ENCODE measurements at regions not wholly inside any gene's neighbourhood (a gene's known extent, or its start where the extent isn't known, plus 50 kb on each side); places are given as distances from the start of the nearest gene placed in this dataset.

- DNase-seq (no peak), ATAC-seq (ENCODE audit: low read depth) (no peak)
- TF ChIP-seq, protein P1, sequence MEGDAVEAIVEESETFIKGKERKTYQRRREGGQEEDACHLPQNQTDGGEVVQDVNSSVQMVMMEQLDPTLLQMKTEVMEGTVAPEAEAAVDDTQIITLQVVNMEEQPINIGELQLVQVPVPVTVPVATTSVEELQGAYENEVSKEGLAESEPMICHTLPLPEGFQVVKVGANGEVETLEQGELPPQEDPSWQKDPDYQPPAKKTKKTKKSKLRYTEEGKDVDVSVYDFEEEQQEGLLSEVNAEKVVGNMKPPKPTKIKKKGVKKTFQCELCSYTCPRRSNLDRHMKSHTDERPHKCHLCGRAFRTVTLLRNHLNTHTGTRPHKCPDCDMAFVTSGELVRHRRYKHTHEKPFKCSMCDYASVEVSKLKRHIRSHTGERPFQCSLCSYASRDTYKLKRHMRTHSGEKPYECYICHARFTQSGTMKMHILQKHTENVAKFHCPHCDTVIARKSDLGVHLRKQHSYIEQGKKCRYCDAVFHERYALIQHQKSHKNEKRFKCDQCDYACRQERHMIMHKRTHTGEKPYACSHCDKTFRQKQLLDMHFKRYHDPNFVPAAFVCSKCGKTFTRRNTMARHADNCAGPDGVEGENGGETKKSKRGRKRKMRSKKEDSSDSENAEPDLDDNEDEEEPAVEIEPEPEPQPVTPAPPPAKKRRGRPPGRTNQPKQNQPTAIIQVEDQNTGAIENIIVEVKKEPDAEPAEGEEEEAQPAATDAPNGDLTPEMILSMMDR (IDR thresholded peaks at IDR 0.05), result no peak
- no peak overlapping the region for H3K27ac Mint-ChIP-seq
- H3K4me1 Mint-ChIP-seq, result no peaks in the 10 kb centered on the region
- H3K4me3 Mint-ChIP-seq, result no peak overlapping the region
- intact Hi-C loops (cut with micrococcal nuclease), result no loop called here
- no peaks in the 10 kb centered on the region for H3K27me3 Mint-ChIP-seq
- POLR2A ChIA-PET, result interaction anchor here (0.7 kb wide), 1 partner anchor 85 kb away, joined by 6 read pairs; no protein-coding TSS in a partner anchor
- H3K9me3 Mint-ChIP-seq, result no peaks in the 10 kb centered on the region
- CTCF ChIA-PET, result no interaction called here
- no peaks in the 10 kb centered on the region for H3K36me3 Mint-ChIP-seq (ENCODE audit: low read depth)
These were observed 163.8 kb downstream of the INHBA start for GRCh38 chr7:41538810-41539724.

DNA sequence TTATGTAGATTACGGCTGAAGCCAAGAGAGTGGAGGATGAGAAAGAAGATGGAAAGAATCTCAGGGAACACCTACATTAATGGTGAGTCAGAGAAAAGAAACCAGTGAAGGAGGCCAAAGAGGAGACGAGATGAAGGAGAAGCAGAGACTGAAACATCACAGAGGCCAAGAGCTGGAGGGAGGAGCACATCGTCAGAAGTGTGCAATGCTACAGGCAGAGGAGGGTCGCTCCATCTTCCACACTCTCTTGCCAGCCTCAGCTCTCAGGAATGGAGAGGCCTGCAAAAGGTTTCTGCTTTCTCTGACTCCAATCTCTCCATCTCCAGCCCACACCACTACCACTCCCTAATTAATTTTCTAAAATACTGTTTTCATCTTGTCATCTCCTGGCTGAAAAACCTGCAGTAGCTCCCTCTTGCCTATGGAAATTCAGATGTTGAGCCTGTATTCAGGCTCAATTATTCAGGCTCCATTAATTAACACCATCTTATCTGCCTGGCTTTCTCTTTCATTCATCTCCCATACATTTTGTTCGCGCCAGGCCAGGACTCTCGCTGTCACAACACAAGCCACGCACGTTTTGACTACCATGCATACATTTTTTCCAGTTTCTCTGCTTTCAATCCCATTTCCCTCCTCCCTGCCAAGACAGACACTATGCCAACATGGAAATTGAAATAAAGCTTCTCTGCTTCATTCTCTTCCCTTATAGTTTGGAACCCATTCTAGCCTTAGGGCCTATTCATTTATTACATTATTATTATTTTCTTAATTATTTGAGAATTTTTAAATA lies 165.8 kb downstream of the INHBA start:
- ATAC-seq (ENCODE audit: low read depth) (no peak), DNase-seq (no peak)
- ChIA-PET POLR2A (no interaction called here), CTCF (no interaction called here)
- Mint-ChIP-seq H3K4me3 (no peak overlapping the region), H3K4me1 (no peaks in the 10 kb centered on the region), H3K27me3 (peaks cover 2% of the 10 kb centered on the region), H3K9me3 (no peaks in the 10 kb centered on the region), H3K27ac (no peak overlapping the region), H3K36me3 (ENCODE audit: low read depth) (no peaks in the 10 kb centered on the region)
- TF ChIP-seq, protein P1 (IDR thresholded peaks at IDR 0.05), result no peak
- intact Hi-C loops (cut with micrococcal nuclease), result no loop called here

DNA sequence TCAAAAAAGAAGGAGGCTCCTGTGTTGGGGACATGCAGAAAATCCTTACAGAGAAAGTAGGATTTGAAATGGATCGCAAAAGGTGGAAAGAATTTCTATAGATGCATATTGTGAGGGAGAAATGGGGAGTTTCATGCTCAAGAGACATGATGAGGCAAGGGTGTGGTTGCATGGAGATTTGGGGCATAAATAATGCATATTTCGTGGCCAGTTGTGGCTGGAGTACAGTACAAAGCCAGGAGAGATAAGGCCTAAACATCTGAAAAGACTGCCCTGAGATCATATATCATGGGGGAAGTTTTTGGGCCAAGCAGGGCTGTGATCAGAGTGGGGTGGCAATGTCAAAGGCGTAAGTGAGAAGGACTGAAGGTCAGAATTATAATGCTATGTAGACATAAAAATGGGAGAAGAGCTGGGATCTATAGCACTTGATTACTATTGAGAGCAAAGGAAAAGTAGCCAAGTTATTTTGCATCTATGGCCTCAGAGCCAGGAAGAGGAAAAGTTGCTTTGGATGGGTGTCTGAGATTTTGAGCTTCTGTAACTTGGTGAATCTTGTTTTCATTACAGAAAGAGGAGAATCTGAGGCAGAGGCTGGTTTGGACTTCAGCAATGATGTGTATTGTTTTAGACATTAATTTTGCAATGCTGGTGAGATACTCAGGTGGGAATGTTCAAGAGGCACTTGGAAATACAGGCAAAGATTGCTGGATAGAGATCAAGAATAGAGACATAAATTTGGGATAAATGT lies 166.6 kb downstream of the INHBA start:
- no peaks in the 10 kb centered on the region for H3K4me1 Mint-ChIP-seq
- no peak overlapping the region for H3K27ac Mint-ChIP-seq
- CTCF ChIA-PET, result no interaction called here
- intact Hi-C loops (cut with micrococcal nuclease), result no loop called here
- H3K9me3 Mint-ChIP-seq, result no peaks in the 10 kb centered on the region
- H3K4me3 Mint-ChIP-seq, result no peak overlapping the region
- TF ChIP-seq, protein P1 (IDR thresholded peaks at IDR 0.05), result no peak
- no peak for ATAC-seq (ENCODE audit: low read depth)
- peaks cover 2% of the 10 kb centered on the region for H3K27me3 Mint-ChIP-seq
- DNase-seq, result no peak
- POLR2A ChIA-PET, result no interaction called here
- no peaks in the 10 kb centered on the region for H3K36me3 Mint-ChIP-seq (ENCODE audit: low read depth)

DNA sequence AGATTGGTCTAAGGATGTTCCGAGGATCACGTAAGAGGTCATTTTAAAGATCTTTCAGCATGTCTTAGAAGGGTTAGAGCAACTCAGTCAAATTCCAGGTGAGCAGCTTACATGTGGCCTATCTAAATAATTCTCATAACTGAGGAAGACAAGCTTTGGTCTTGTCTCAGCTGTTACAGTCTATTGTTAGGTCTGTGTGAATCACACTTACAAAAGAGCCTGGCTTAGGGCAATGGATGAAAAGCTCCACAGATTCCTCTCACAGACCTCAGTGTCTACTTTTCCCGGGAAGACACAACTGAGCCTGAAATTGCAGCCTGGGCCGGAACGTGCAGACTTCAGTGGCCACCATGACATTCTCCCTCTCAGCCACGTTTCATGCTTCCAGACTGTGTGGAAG lies 173.1 kb downstream of the INHBA start:
- ATAC-seq (ENCODE audit: low read depth), result no peak
- TF ChIP-seq, protein P1 (IDR thresholded peaks at IDR 0.05), result no peak
- CTCF ChIA-PET, result no interaction called here
- POLR2A ChIA-PET, result no interaction called here
- Mint-ChIP-seq H3K27me3 (peaks cover 2% of the 10 kb centered on the region), H3K27ac (no peak overlapping the region), H3K9me3 (no peaks in the 10 kb centered on the region), H3K4me1 (no peaks in the 10 kb centered on the region), H3K36me3 (ENCODE audit: low read depth) (no peaks in the 10 kb centered on the region), H3K4me3 (no peak overlapping the region)
- DNase-seq, result no peak
- intact Hi-C loops (cut with micrococcal nuclease), result no loop called here

DNA sequence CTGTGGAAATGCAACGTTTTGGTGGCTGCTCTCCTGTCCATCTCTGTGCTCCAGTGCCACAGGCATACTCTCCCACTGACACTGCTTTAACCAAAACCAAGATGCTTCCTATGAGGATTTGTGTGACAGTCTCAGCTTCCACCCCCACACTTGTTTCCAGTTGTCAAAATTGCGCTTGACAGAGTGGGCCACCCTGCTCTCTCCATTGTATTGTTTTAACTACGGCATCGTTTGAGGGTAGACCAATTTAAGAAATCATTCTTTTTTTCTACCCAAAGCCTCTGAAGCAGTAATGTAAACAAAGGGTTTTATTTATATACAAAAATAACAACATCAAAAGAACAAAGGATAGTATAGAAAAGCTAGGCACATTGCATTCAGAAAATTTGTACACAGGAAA lies 178.0 kb downstream of the INHBA start:
- DNase-seq (no peak), ATAC-seq (ENCODE audit: low read depth) (no peak)
- Mint-ChIP-seq H3K36me3 (ENCODE audit: low read depth) (no peaks in the 10 kb centered on the region), H3K4me1 (no peaks in the 10 kb centered on the region), H3K4me3 (no peak overlapping the region), H3K9me3 (peaks cover 11% of the 10 kb centered on the region), H3K27me3 (no peaks in the 10 kb centered on the region), H3K27ac (no peak overlapping the region)
- CTCF ChIA-PET, result no interaction called here
- POLR2A ChIA-PET, result no interaction called here
- intact Hi-C loops (cut with micrococcal nuclease), result no loop called here
- TF ChIP-seq, protein P1 (IDR thresholded peaks at IDR 0.05), result no peak
